Smooth muscle cell (in vitro differentiated cells): ENCODE measurements at regions not wholly inside any gene's neighbourhood (a gene's known extent, or its start where the extent isn't known, plus 50 kb on each side); places are given as distances from the start of the nearest gene placed in this dataset.

Experiments
- DNase-seq: peaks from one replicate; lab custom pipeline; 2025; ENCODE audit not compliant: unreplicated experiment; lab: John Stamatoyannopoulos, UW
- H2AFZ ChIP-seq: fragments of 200-600 bp; sonication (generic); 2 replicates; pipeline ENCODE4 v1.6.0; 2016; ENCODE audit warnings: antibody characterized with exemption, low read depth, mild to moderate bottlenecking
- H3F3A ChIP-seq: fragments of 200-600 bp; sonication (generic); 2 replicates; pipeline ENCODE4 v1.6.0; 2017; ENCODE audit warnings: antibody characterized with exemption, low read depth
- H3K27ac ChIP-seq: fragments of 200-600 bp; sonication (generic); 2 replicates; pipeline ENCODE4 v1.5.1; 2016; ENCODE audit warnings: low read depth, mild to moderate bottlenecking
- H3K27me3 ChIP-seq: fragments of 200-600 bp; sonication (generic); 2 replicates; pipeline ENCODE4 v1.6.1; 2016; ENCODE audit warnings: low read depth, mild to moderate bottlenecking
- H3K36me3 ChIP-seq: fragments of 200-600 bp; sonication (generic); 2 replicates; pipeline ENCODE4 v1.5.1; 2016; ENCODE audit warnings: low read depth
- H3K4me1 ChIP-seq: fragments of 200-600 bp; sonication (generic); 2 replicates; pipeline ENCODE4 v1.5.1; 2016; ENCODE audit warnings: low read depth
- H3K4me2 ChIP-seq: fragments of 200-600 bp; sonication (generic); 2 replicates; pipeline ENCODE4 v1.6.0; 2016; ENCODE audit warnings: mild to moderate bottlenecking
- H3K4me3 ChIP-seq: fragments of 200-600 bp; sonication (generic); 2 replicates; pipeline ENCODE4 v1.5.1; 2016; ENCODE audit warnings: mild to moderate bottlenecking
- H3K79me2 ChIP-seq: fragments of 200-600 bp; sonication (generic); 2 replicates; pipeline ENCODE4 v1.6.0; 2016; ENCODE audit warnings: low read depth, mild to moderate bottlenecking
- H3K9ac ChIP-seq: fragments of 200-600 bp; sonication (generic); 2 replicates; pipeline ENCODE4 v1.6.0; 2016; ENCODE audit warnings: low read depth
- H3K9me3 ChIP-seq: fragments of 200-600 bp; sonication (generic); replicated peaks from 2 replicates; pipeline ENCODE4 v1.5.1; 2016; ENCODE audit warnings: low read depth
- H4K20me1 ChIP-seq: fragments of 200-600 bp; sonication (generic); 2 replicates; pipeline ENCODE4 v1.6.0; 2016; ENCODE audit warnings: low read depth
- CTCF ChIP-seq: fragments of 200-600 bp; sonication (generic); IDR thresholded peaks from 2 replicates; pipeline ENCODE4 v1.5.1; 2017; ENCODE audit warnings: borderline replicate concordance, mild to moderate bottlenecking, antibody characterized with exemption; ENCODE audit not compliant: insufficient read depth, poor library complexity, severe bottlenecking
- WGBS: methylation state at CpG from one replicate; pipeline ENCODE4 v1.1.7; 2016; ENCODE audit warnings: low lambda C conversion rate; 5-methylcytosine and 5-hydroxymethylcytosine counted together

DNA sequence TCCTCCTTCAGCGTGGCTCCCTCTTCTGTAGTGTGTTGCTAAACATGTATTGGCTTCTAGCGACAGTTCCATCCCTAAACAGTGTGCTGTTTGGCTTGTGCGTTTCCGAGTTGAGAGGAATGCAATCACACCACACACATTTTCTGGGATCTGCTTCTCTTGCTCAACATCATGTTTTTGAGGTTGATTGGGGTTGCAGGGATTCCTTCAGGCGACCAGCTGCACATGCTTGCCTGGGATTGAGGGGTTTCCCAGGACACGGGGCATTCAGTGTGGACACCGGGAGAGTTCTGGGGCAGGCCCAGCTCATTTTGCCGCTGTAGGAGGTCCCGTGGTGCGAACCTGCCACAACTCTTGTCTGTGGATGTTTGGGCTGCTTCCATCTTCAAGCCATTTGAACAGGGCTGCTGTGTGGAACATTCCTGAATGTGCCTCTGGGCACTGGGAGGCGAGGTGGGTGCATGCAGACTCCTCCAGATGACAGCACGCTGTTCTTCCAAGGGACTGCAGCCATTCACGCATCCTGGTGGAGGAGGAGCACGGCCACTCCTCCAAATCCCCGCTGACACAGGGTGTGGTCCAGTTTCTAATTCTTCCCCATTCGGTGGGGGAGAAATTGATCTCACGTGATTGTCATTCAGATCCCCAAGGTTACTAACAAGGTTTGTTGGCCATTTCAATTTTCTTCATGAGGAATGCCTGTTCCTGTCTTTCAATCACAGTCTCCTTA lies 82.8 kb downstream of the PLXNA1 start:
- H3F3A ChIP-seq, result no peaks in the 10 kb centered on the region
- H3K79me2 ChIP-seq, result no peaks in the 10 kb centered on the region
- TF ChIP-seq CTCF, result no peak
- 71% methylated on average over 17 of the region's 17 CpGs for WGBS
- peaks cover 5% of the 10 kb centered on the region for H3K4me1 ChIP-seq
- no peak overlapping the region for H2AFZ ChIP-seq
- H3K36me3 ChIP-seq, result no peaks in the 10 kb centered on the region
- H3K27ac ChIP-seq, result no peak overlapping the region
- H3K4me2 ChIP-seq, result peak overlapping the region; percentile 59
- no peaks in the 10 kb centered on the region for H3K27me3 ChIP-seq
- H3K9ac ChIP-seq, result no peak overlapping the region
- H4K20me1 ChIP-seq, result no peaks in the 10 kb centered on the region
- no peak overlapping the region for H3K4me3 ChIP-seq
- H3K9me3 ChIP-seq, result no peaks in the 10 kb centered on the region
- no peak for DNase-seq

GRCh38 chr3:127066635-127067034 lies 83.7 kb downstream of the PLXNA1 start:
- Histone ChIP-seq H2AFZ (no peak overlapping the region), H3K36me3 (no peaks in the 10 kb centered on the region), H3K4me2 (no peak overlapping the region), H3K79me2 (no peaks in the 10 kb centered on the region), H3K27ac (no peak overlapping the region), H3K27me3 (no peaks in the 10 kb centered on the region), H3K4me1 (peaks cover 5% of the 10 kb centered on the region), H3K4me3 (no peak overlapping the region), H3K9ac (no peak overlapping the region), H3F3A (no peaks in the 10 kb centered on the region), H4K20me1 (no peaks in the 10 kb centered on the region), H3K9me3 (no peaks in the 10 kb centered on the region)
- no peak for TF ChIP-seq CTCF
- no peak for DNase-seq

GRCh38 chr3:127067116-127067910 lies 84.4 kb downstream of the PLXNA1 start:
- no peak for TF ChIP-seq CTCF
- Histone ChIP-seq H3K4me2 (no peak overlapping the region), H3K27me3 (no peaks in the 10 kb centered on the region), H3K4me3 (no peak overlapping the region), H3K27ac (no peak overlapping the region), H3K79me2 (no peaks in the 10 kb centered on the region), H3K9me3 (no peaks in the 10 kb centered on the region), H3K9ac (no peak overlapping the region), H3K4me1 (peaks cover 5% of the 10 kb centered on the region), H4K20me1 (no peaks in the 10 kb centered on the region), H3K36me3 (no peaks in the 10 kb centered on the region), H3F3A (no peaks in the 10 kb centered on the region), H2AFZ (no peak overlapping the region)
- no peak for DNase-seq
- WGBS, result 95% methylated on average over 10 of the region's 10 CpGs
